SK-N-SH treated with all-trans-retinoic acid at 6 μM for 48 hours (cell line): ENCODE measurements at regions not wholly inside any gene's neighbourhood (a gene's known extent, or its start where the extent isn't known, plus 50 kb on each side); places are given as distances from the start of the nearest gene placed in this dataset.
"Not testable (repeated sequence)": the region's sequence is repeated elsewhere in the genome, so short reads cannot be mapped to it uniquely, and the experiment has no call there.

ENCODE experiments used
- ATAC-seq: fragments of 200-7000 bp; cut with Tn5 transposase; 3 replicates; pipeline ENCODE4 v1.9.1; 2020; ENCODE audit warnings: mild to moderate bottlenecking, moderate library complexity
- CREB5 ChIP-seq: fragments of 250-450 bp; sonication (Bioruptor Pico); IDR thresholded peaks from 2 replicates; pipeline ENCODE4 v1.5.1; 2020; ENCODE audit warnings: low read depth, mild to moderate bottlenecking, moderate library complexity
- CSDC2 ChIP-seq: fragments of 250-450 bp; sonication (Bioruptor Pico); IDR thresholded peaks from 2 replicates; pipeline ENCODE4 v1.5.0; 2020; ENCODE audit warnings: mild to moderate bottlenecking, moderate library complexity
- CSRNP3 ChIP-seq: fragments of 250-450 bp; sonication (Bioruptor Pico); IDR thresholded peaks from 2 replicates; pipeline ENCODE4 v1.5.1; 2021; ENCODE audit warnings: mild to moderate bottlenecking, moderate library complexity
- ESRRG ChIP-seq: fragments of 250-450 bp; sonication (Bioruptor Pico); IDR thresholded peaks from 2 replicates; pipeline ENCODE4 v1.6.1; 2021; ENCODE audit warnings: mild to moderate bottlenecking
- GLIS3 ChIP-seq: fragments of 250-450 bp; sonication (Bioruptor Pico); IDR thresholded peaks from 2 replicates; pipeline ENCODE4 v1.5.0; 2020; ENCODE audit warnings: mild to moderate bottlenecking, moderate library complexity
- ISL1 ChIP-seq: fragments of 250-450 bp; sonication (Bioruptor Pico); IDR thresholded peaks from 2 replicates; pipeline ENCODE4 v2.1.2; 2022; ENCODE audit warnings: mild to moderate bottlenecking, moderate library complexity
- OSR1 ChIP-seq: fragments of 250-450 bp; sonication (Bioruptor Pico); IDR thresholded peaks from 2 replicates; pipeline ENCODE4 v1.8.0; 2022; ENCODE audit warnings: moderate library complexity, mild to moderate bottlenecking, inconsistent platforms
- PATZ1 ChIP-seq: fragments of 250-450 bp; sonication (Bioruptor Pico); IDR thresholded peaks from 2 replicates; pipeline ENCODE4 v1.8.0; 2020; ENCODE audit warnings: mild to moderate bottlenecking, moderate library complexity, borderline replicate concordance
- POU6F1 ChIP-seq: fragments of 250-450 bp; sonication (Bioruptor Pico); IDR thresholded peaks from 2 replicates; pipeline ENCODE4 v1.8.0; 2021; ENCODE audit warnings: low read depth, mild to moderate bottlenecking, moderate library complexity, borderline replicate concordance
- PPARA ChIP-seq: fragments of 250-450 bp; sonication (Bioruptor Pico); IDR thresholded peaks from 2 replicates; pipeline ENCODE4 v1.5.0; 2020; ENCODE audit warnings: mild to moderate bottlenecking, borderline replicate concordance
- SNAI2 ChIP-seq: fragments of 250-450 bp; sonication (Bioruptor Pico); IDR thresholded peaks from 2 replicates; pipeline ENCODE4 v1.5.0; 2020; ENCODE audit warnings: mild to moderate bottlenecking, moderate library complexity
- TCF4 ChIP-seq: fragments of 250-450 bp; sonication (Bioruptor Pico); IDR thresholded peaks from 2 replicates; pipeline ENCODE4 v1.8.0; 2021; ENCODE audit warnings: mild to moderate bottlenecking, moderate library complexity, borderline replicate concordance
- TOX ChIP-seq: fragments of 250-450 bp; sonication (Bioruptor Pico); IDR thresholded peaks from 2 replicates; pipeline ENCODE4 v1.8.0; 2021; ENCODE audit warnings: mild to moderate bottlenecking, moderate library complexity, borderline replicate concordance
- ZFP3 ChIP-seq: fragments of 250-450 bp; sonication (Bioruptor Pico); IDR thresholded peaks from 2 replicates; pipeline ENCODE4 v1.5.0; 2020; ENCODE audit warnings: mild to moderate bottlenecking, moderate library complexity
- ZFP30 ChIP-seq: fragments of 450-650 bp; formaldehyde crosslinking; IDR thresholded peaks from 2 replicates; pipeline ENCODE4 v1.5.0; 2022; ENCODE audit warnings: mild to moderate bottlenecking, moderate library complexity
- ZNF565 ChIP-seq: fragments of 450-650 bp; formaldehyde crosslinking; conservative IDR thresholded peaks from 2 replicates; pipeline ENCODE4 v1.5.0; 2020; ENCODE audit warnings: low read depth, mild to moderate bottlenecking, moderate library complexity
- ZNF70 ChIP-seq: fragments of 450-650 bp; formaldehyde crosslinking; IDR thresholded peaks from 2 replicates; pipeline ENCODE4 v1.5.0; 2020; ENCODE audit warnings: mild to moderate bottlenecking, moderate library complexity
- ZNF8 ChIP-seq: fragments of 450-650 bp; formaldehyde crosslinking; IDR thresholded peaks from 2 replicates; pipeline ENCODE4 v1.5.0; 2020; ENCODE audit warnings: mild to moderate bottlenecking, moderate library complexity

GRCh38 chr12:9415898-9416297 lies 191.8 kb downstream of the KLRB1 start:
- ATAC-seq = not testable (repeated sequence)

GRCh38 chr12:9413862-9414261 lies 193.9 kb downstream of the KLRB1 start:
- ATAC-seq = not testable (repeated sequence)

- ATAC-seq = not testable (repeated sequence)
- TF ChIP-seq TCF4 (CRISPR knock-in tag) = peak; percentile 46; the same call in 1 of the 2 replicates
Measured at GRCh38 chr12:9412459-9412858, 195.3 kb downstream of the KLRB1 start.

- not testable (repeated sequence) for ATAC-seq
Measured at GRCh38 chr12:9411616-9412268, 196.0 kb downstream of the KLRB1 start.

GRCh38 chr12:9407425-9407748 lies 199.2 kb upstream of the PZP start:
- not testable (repeated sequence) for ATAC-seq

GRCh38 chr12:9406564-9407424 lies 198.6 kb upstream of the PZP start:
- ATAC-seq = no peak
- no peak for TF ChIP-seq GLIS3 (CRISPR knock-in tag)
- no peak for TF ChIP-seq PPARA (CRISPR knock-in tag)
- no peak for TF ChIP-seq CREB5 (CRISPR knock-in tag)
- no peak for TF ChIP-seq ZNF70 (CRISPR knock-in tag)
- no peak for TF ChIP-seq ZFP30
- TF ChIP-seq CSRNP3 (CRISPR knock-in tag) = no peak
- TF ChIP-seq POU6F1 (CRISPR knock-in tag) = no peak
- TF ChIP-seq ESRRG = no peak
- no peak for TF ChIP-seq ISL1 (CRISPR knock-in tag)
- no peak for TF ChIP-seq ZNF8 (CRISPR knock-in tag)
- no peak for TF ChIP-seq TCF4 (CRISPR knock-in tag)
- no peak for TF ChIP-seq SNAI2
- TF ChIP-seq PATZ1 (CRISPR knock-in tag) = no peak
- TF ChIP-seq OSR1 (CRISPR knock-in tag) = no peak
- TF ChIP-seq TOX (CRISPR knock-in tag) = no peak

- no peak for ATAC-seq
- TF ChIP-seq CSRNP3 (CRISPR knock-in tag) (no peak), TOX (CRISPR knock-in tag) (no peak), ZFP30 (no peak), ZNF8 (CRISPR knock-in tag) (no peak), ZFP3 (CRISPR knock-in tag) (no peak), ZNF565 (no peak), ISL1 (CRISPR knock-in tag) (no peak), PATZ1 (CRISPR knock-in tag) (no peak), GLIS3 (CRISPR knock-in tag) (no peak), CSDC2 (CRISPR knock-in tag) (no peak), ZNF70 (CRISPR knock-in tag) (no peak), SNAI2 (no peak)
Measured at GRCh38 chr12:9405886-9406563, 197.8 kb upstream of the PZP start.
